GM12865 (cell line): ENCODE measurements at regions not wholly inside any gene's neighbourhood (a gene's known extent, or its start where the extent isn't known, plus 50 kb on each side); places are given as distances from the start of the nearest gene placed in this dataset.

Experiments
- DNase-seq: peaks from one replicate; pipeline ENCODE4 v3.0.0; 2010; ENCODE audit warnings: low read depth
- H3K4me3 ChIP-seq: 2 replicates; pipeline ENCODE4 v1.5.1; 2011; ENCODE audit warnings: mild to moderate bottlenecking, low read depth, low read length, control low read depth
- CTCF ChIP-seq: IDR thresholded peaks from 2 replicates; pipeline ENCODE4 v1.5.1; 2011; ENCODE audit warnings: low read length, control low read depth, low read depth, inconsistent platforms; ENCODE audit not compliant: insufficient read depth; ENCODE audit errors: missing control alignments

DNA sequence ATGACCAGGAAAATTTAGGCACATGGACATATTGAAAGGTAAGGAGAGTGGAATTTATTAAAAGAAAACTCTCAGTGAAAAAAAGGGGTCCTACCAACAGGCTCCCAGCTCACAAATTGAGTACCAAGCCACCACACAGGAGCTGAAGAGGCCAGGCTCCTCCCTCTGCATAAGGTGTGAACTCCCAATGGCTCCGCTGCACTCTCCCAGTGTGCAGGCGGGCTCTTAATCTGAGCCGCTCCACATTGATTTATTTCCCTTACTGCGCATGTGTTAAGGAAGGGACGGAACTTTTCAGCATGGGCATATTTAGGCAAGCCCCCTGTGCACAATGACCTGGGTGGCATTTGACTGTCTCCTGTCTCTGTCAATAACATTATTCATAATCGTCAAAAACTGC, 68.6 kb upstream of the PLEKHG7 start:
- no peak for TF ChIP-seq CTCF
- no peak overlapping the region for H3K4me3 ChIP-seq
- DNase-seq: no peak

DNA sequence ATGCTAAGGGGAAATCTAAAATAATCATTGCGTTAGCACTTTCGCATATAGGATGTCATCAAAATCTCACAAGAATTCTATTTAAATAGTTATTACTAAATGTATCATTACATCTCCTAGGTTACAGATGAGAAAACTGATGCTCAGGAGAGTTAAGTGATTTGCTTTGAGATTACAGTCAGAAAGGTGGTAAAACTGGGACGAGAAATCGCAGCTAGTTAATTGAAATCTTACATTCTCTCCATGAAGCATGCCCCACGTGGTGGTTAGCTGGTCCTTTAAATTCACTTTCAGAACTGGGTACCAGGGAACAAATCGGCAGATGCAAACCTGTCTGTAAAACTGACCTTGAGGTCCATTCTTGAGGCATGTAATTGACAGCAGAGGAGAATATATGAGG, 71.8 kb upstream of the PLEKHG7 start:
- TF ChIP-seq CTCF: no peak
- no peak overlapping the region for H3K4me3 ChIP-seq
- no peak for DNase-seq

- DNase-seq: no peak
- no peak overlapping the region for H3K4me3 ChIP-seq
- TF ChIP-seq CTCF: no peak
These were observed 73.3 kb upstream of the PLEKHG7 start for GRCh38 chr12:92629349-92630065.

DNA sequence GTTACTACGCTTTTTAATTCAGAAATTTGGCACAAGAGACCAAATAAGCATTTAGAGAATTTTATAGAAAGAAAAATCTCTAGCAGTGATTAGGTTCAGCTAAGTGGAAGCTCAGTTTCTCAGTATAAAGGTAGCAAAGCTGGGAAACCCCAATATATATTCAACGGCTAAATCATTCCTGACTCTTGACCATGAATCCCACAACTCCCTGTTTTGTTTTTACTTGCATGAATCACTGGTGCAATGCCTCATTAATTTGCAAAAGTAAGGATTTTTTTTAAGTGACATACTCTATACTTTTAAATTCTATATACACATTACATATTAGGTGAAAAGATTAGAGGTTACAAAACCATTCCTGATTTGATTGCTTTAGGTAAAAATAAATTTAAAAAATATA, 74.3 kb upstream of the PLEKHG7 start:
- no peak for TF ChIP-seq CTCF
- no peak overlapping the region for H3K4me3 ChIP-seq
- DNase-seq: no peak

DNA sequence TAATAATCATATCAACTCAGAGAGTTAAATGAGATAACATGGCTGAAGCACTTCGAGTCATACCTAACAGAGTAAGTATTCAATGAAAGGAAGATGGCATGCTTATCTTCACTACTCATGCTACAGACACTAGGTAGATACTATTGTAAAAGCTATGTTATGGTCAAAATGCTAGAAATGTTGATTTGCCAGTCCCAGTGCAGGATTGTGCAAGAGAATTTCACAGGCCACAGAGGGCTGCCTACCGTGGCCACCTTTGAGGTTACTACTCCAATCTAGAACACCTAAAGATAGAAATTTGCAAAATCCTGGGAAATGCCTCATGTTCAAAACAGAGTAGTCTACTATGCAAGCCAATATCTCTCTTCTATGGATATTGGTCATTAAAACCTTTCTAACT, 75.3 kb upstream of the PLEKHG7 start:
- H3K4me3 ChIP-seq: no peak overlapping the region
- TF ChIP-seq CTCF: no peak
- no peak for DNase-seq

GRCh38 chr12:92625639-92626310, 77.0 kb upstream of the PLEKHG7 start:
- H3K4me3 ChIP-seq: no peak overlapping the region
- no peak for TF ChIP-seq CTCF
- DNase-seq: no peak

DNA sequence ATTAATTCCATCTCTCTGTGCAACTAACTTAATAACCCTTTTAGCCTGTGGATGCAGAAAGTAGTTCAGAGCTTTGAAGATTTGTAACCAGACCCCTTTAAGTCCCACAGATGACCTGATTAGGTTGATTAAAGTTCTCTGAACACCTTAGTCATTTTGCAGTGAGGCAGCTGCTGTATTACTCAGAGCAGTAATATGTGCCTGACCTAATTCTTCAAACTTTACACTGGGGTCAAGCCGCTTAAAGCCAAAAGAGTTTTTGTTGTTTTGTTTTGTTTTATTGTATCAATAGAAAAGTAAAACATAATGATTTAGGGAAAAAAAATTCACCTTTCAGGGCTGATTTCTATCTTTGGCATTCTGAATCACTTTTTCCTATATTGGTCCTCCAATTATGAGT, 78.6 kb upstream of the PLEKHG7 start:
- no peak for TF ChIP-seq CTCF
- no peak for DNase-seq
- no peak overlapping the region for H3K4me3 ChIP-seq
